Fibroblast of lung (primary cell): ENCODE measurements at regions not wholly inside any gene's neighbourhood (a gene's known extent, or its start where the extent isn't known, plus 50 kb on each side); places are given as distances from the start of the nearest gene placed in this dataset.

Source experiments
- DNase-seq, 2 donors: peaks; one replicate each; pipeline versions ENCODE4 v3.0.0 to v3.0.0-alpha.2; 2010; ENCODE audit warnings: low read depth in 2 of 2
- H2AFZ ChIP-seq: 2 replicates; pipeline ENCODE4 v1.5.1; 2012; ENCODE audit warnings: low read length, control low read depth, inconsistent platforms
- H3K27ac ChIP-seq: 2 replicates; pipeline ENCODE4 v1.5.1; 2011; ENCODE audit warnings: low read length, control low read depth; ENCODE audit not compliant: insufficient read depth
- H3K27me3 ChIP-seq: 2 replicates; pipeline ENCODE4 v1.5.1; 2011; ENCODE audit warnings: mild to moderate bottlenecking, low read length; ENCODE audit not compliant: control insufficient read depth, insufficient read depth
- H3K36me3 ChIP-seq: 2 replicates; pipeline ENCODE4 v1.5.1; 2011; ENCODE audit warnings: low read length; ENCODE audit not compliant: control insufficient read depth, insufficient read depth
- H3K4me1 ChIP-seq: 2 replicates; pipeline ENCODE4 v1.5.1; 2011; ENCODE audit warnings: low read length; ENCODE audit not compliant: control insufficient read depth, insufficient read depth; ENCODE audit errors: extremely low read depth
- H3K4me2 ChIP-seq: 2 replicates; pipeline ENCODE4 v1.5.1; 2011; ENCODE audit warnings: low read length, control low read depth; ENCODE audit not compliant: insufficient read depth; ENCODE audit errors: extremely low read depth
- H3K4me3 ChIP-seq, 4 experiments: fragments of 200-600 bp in 1 of 4; sonication (generic) in 1 of 4; replicated peaks in 1 of 4; 2 replicates each; pipeline ENCODE4 v1.5.1; 2011 to 2016; ENCODE audit warnings: low read length in 4 of 4, low read depth in 3 of 4, mild to moderate bottlenecking in 3 of 4, control low read depth in 2 of 4, inconsistent platforms in 1 of 4, mixed read lengths in 1 of 4; ENCODE audit not compliant: insufficient read depth in 1 of 4; ENCODE audit errors: control extremely low read depth in 1 of 4
- H3K79me2 ChIP-seq: 2 replicates; pipeline ENCODE4 v1.5.1; 2012; ENCODE audit warnings: mild to moderate bottlenecking, low read length, inconsistent platforms; ENCODE audit not compliant: control insufficient read depth, insufficient read depth
- H3K9ac ChIP-seq: 2 replicates; pipeline ENCODE4 v1.5.1; 2011; ENCODE audit warnings: mild to moderate bottlenecking, low read length, control low read depth; ENCODE audit not compliant: insufficient read depth
- H3K9me3 ChIP-seq: 2 replicates; pipeline ENCODE4 v1.5.1; 2012; ENCODE audit warnings: low read depth, low read length; ENCODE audit not compliant: control insufficient read depth, insufficient read depth
- H4K20me1 ChIP-seq: 2 replicates; pipeline ENCODE4 v1.5.1; 2011; ENCODE audit warnings: low read length; ENCODE audit not compliant: control insufficient read depth, insufficient read depth; ENCODE audit errors: extremely low read depth
- CTCF ChIP-seq, 2 donors: IDR thresholded peaks in 1 of 2; conservative IDR thresholded peaks in 1 of 2; 1 replicate in 1 of 2; 2 replicates in 1 of 2; pipeline ENCODE4 v1.5.1; 2011 to 2012; ENCODE audit warnings: low read length in 2 of 2, control low read depth in 1 of 2, inconsistent platforms in 1 of 2, low read depth in 1 of 2, mild to moderate bottlenecking in 1 of 2
- EZH2 ChIP-seq: IDR thresholded peaks from 2 replicates; pipeline ENCODE4 v1.5.1; 2012; ENCODE audit warnings: low read length, control low read depth, mild to moderate bottlenecking; ENCODE audit errors: missing control alignments

GRCh38 chr4:12924728-12925320, 559.3 kb downstream of the RAB28 start:
- H3K4me3 ChIP-seq, result no peak overlapping the region
- H3K79me2 ChIP-seq, result no peaks in the 10 kb centered on the region
- H2AFZ ChIP-seq, result no peak overlapping the region
- no peaks in the 10 kb centered on the region for H3K27me3 ChIP-seq
- no peak overlapping the region for H3K27ac ChIP-seq
- no peak overlapping the region for H3K4me2 ChIP-seq
- no peak for DNase-seq
- H3K9ac ChIP-seq, result no peak overlapping the region
- TF ChIP-seq CTCF (conservative IDR thresholded peaks at IDR 0.05 in 1 of 2, IDR thresholded peaks at IDR 0.05 in 1 of 2; ENCODE audit: low read depth in 1 of 2, low read length in 2 of 2) (no peak), EZH2 (no peak)
- no peaks in the 10 kb centered on the region for H3K9me3 ChIP-seq
- H3K36me3 ChIP-seq, result no peaks in the 10 kb centered on the region
- no peaks in the 10 kb centered on the region for H3K4me1 ChIP-seq
- H4K20me1 ChIP-seq, result no peaks in the 10 kb centered on the region

- no peak overlapping the region for H3K27ac ChIP-seq
- H3K9ac ChIP-seq, result no peak overlapping the region
- no peaks in the 10 kb centered on the region for H4K20me1 ChIP-seq
- DNase-seq, result no peak
- no peaks in the 10 kb centered on the region for H3K27me3 ChIP-seq
- no peaks in the 10 kb centered on the region for H3K4me1 ChIP-seq
- TF ChIP-seq CTCF (conservative IDR thresholded peaks at IDR 0.05 in 1 of 2, IDR thresholded peaks at IDR 0.05 in 1 of 2; ENCODE audit: low read depth in 1 of 2, low read length in 2 of 2) (no peak), EZH2 (no peak)
- no peaks in the 10 kb centered on the region for H3K79me2 ChIP-seq
- H3K4me2 ChIP-seq, result no peak overlapping the region
- H2AFZ ChIP-seq, result no peak overlapping the region
- no peaks in the 10 kb centered on the region for H3K9me3 ChIP-seq
- H3K4me3 ChIP-seq, result no peak overlapping the region
- no peaks in the 10 kb centered on the region for H3K36me3 ChIP-seq
These were observed 559.9 kb downstream of the RAB28 start for GRCh38 chr4:12924253-12924652.

GRCh38 chr4:12912896-12913418, 571.2 kb downstream of the RAB28 start:
- DNase-seq, result no peak
- H3K9ac ChIP-seq, result no peak overlapping the region
- no peak overlapping the region for H3K4me2 ChIP-seq
- H3K27ac ChIP-seq, result no peak overlapping the region
- H2AFZ ChIP-seq, result no peak overlapping the region
- H3K4me3 ChIP-seq, result no peak overlapping the region
- no peaks in the 10 kb centered on the region for H4K20me1 ChIP-seq
- no peaks in the 10 kb centered on the region for H3K36me3 ChIP-seq
- H3K9me3 ChIP-seq, result no peaks in the 10 kb centered on the region
- no peaks in the 10 kb centered on the region for H3K27me3 ChIP-seq
- TF ChIP-seq CTCF (conservative IDR thresholded peaks at IDR 0.05 in 1 of 2, IDR thresholded peaks at IDR 0.05 in 1 of 2; ENCODE audit: low read depth in 1 of 2, low read length in 2 of 2), result no peak
- TF ChIP-seq EZH2, result no peak
- H3K79me2 ChIP-seq, result no peaks in the 10 kb centered on the region
- H3K4me1 ChIP-seq, result no peaks in the 10 kb centered on the region
